ENCODE measurements at regions not wholly inside any gene's neighbourhood (a gene's known extent, or its start where the extent isn't known, plus 50 kb on each side); places are given as distances from the start of the nearest gene placed in this dataset.

DNA sequence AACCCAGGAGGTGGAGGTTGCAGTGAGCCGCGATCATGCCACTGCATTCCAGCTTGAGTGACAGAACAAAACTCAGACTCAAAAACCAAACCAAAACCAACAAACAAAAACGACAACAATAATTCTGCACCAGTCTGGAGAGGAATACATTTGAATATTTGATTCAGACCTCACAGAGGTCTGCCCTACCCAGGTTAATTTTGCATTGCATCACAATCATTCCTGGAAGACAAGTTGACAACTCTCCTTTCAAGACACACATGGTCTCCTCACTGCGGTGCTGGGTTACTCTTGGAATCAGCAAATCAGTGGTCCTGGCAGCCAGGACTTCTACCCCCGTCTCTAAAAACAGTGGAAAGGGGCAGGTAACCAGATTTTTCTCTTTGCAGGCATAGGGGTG lies 79.9 kb upstream of the TMTC4 start:
- no peak for DNase-seq

DNA sequence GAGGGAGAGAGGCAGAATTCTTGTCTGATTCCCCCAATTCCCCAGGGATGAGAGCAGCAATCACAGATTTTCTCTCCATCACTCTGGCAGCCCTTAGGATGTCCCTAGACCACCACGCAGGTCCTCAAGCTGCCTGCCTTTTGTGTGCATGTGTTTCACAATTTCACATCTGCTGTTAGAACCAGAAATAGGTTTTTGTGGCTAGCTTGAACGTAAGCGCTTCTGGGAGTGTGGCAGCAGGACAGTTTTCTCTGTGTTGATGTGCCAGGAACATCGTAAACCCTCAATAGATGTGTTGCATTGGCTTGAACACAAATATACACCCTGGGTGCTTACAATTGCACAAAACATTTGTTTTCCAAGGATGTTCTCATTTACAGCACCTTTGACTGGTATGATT lies 78.8 kb upstream of the TMTC4 start:
- DNase-seq, result no peak

DNA sequence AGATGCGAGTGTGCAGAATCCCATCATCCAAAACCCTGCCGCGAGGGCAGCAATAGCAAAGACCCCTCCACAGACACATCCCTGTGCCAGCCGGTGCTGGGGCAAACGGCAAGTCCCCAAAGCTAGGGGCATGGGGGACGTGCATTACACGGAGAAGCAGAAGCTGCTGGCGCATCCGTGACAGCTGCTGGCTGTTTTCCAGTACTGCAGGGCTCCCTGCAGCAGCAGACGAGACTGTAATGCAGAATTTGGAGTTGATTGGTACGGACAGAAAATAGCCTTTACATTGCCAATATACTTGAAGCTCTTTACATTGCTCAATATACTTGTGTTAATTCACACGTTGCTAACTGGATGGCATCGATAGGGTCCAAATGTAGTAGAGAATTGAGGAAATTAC lies 77.2 kb upstream of the TMTC4 start:
- DNase-seq, result no peak

DNA sequence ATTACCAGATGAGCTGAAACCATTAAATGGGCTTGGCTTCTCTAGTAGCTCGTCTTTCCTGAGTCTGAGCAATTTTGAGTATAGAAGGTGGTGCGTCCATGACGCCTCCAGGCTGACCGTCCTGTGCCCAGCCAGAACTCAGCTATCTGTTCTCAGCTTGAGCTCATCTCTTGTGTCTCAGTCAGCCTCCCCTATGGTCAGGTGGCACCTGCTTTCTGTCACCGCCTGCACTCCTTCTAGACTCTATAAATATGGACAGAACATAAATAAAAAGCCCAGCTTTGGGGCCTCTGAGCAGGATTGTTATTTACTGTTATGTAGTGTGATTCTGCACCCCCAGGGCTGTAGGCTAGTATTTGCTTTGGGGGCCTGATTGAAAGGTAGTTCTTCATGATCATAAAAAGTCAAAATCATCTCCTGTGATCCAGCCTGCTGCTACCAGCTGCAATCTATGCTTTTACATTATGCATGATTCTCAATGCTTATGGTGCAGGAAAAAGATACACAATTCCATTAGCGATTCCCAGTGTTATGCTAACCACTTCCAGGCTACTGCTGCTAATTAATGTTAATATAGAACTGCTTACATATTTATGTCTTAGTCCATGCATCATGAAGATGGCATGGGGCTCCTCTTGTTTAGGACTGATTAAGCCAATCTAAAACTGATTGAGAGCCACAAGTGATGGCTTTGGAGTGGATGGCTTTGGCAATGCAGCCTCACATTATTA lies 72.5 kb upstream of the TMTC4 start:
- DNase-seq, result no peak

DNA sequence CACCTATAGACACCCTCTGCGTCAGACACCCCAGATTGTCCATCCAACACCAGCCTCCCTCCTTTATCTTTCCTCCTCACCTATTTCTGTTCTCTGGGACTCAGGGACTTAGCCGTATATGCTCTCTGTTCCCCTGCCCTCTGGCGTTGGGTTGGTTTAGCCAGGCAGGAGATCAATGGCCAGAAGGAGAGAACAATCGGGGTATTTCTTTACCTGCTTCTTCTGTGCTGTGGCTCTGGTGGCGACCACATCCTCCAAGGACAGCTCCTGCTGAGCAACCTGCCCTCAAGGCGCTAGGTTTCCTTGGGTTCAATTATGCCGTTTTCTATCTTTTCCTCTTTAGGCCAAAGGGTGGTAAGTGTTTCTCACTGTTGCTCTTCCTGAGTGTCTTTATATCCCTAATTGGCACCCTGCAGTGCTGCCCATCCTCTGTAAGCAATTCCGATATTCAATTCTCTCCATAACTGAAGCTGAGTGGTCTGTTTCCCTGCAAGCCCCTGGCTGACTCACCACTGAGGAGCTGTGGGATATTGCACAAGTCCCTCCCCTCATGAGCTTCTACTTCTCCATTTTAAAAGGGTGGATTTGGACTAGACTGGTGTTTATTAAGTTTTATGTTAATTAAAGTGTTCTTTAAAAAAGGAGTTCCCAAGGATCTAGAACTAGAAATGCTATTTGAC lies 63.7 kb upstream of the TMTC4 start:
- peak; percentile 21 for DNase-seq

GRCh38 chr13:100735494-100735893 lies 60.9 kb upstream of the TMTC4 start:
- DNase-seq, result no peak

- no peak for DNase-seq
Measured at GRCh38 chr13:100734194-100734720, 59.7 kb upstream of the TMTC4 start.

- no peak for DNase-seq
Measured at GRCh38 chr13:100733261-100733660, 58.7 kb upstream of the TMTC4 start.

DNA sequence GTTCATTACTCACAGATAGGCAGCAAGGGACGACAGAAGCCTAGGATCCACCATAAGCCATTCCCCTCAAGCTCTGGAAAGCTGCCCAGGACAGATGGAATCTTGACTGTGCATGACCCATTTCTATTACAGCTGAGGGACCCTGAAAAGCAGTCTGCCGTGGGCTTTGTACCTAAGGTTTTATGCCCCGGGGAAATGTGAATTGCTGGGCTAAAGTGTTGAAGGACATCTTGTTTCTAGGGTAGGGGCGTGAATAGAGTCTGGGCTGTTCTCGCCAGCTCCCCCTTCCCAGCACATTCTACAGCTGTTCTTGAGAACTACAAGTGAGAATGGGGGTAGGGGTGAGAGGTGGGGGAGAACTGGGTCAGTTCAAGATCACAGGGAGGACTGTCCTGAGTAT lies 53.6 kb upstream of the TMTC4 start:
- DNase-seq, result no peak

DNA sequence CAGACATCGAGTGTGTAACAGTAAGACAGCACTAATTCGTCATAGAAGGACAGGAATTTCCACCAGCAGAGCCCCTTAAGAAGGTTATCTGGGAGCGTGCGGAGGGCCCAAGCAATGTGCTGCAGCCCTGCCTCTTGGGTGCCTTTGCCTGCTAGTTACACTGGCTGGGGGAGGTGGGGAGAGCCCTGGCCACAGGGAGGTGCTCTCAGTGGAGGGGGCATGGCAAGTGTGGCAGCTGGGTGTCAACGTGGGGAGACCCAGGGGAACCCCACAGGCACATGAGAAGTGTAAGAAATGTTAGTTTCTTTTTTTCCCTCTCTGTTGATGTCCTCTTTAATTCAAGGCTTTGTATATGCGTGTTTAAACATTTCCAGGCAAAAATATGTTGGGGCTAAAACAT lies 50.9 kb upstream of the TMTC4 start:
- DNase-seq, result no peak

GRCh38 chr13:100724568-100724967 lies 50.0 kb upstream of the TMTC4 start:
- DNase-seq, result no peak

Data from hematopoietic multipotent progenitor cell treated with erythropoietin and hydrocortisone succinate and interleukin-3 and kit ligand, for 4 days (in vitro differentiated cells).